ENCODE measurements at regions not wholly inside any gene's neighbourhood (a gene's known extent, or its start where the extent isn't known, plus 50 kb on each side); places are given as distances from the start of the nearest gene placed in this dataset.

DNA sequence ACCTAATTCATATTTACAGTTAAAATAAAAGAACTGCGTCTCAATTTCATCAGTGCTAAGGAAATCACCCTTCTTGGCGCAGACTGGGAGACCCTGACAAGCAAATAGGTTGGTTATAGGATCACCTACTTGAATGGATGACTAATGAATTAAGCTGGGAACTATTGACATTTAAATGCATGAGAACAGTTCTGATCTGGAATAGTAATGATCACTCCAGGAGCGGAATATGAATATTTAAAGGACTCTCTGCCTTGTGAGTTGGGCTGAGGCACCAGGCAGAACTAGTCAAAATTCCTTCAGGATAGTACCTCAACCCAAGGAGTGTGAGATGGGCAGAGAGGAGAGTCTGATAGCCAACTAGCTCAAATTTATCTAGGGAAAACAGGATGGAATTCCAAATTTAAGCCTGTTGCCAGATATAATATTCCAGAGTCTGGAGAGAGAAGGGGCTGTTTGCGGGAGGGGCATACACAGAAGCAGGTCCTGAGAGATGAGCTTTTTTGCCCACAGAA, 364.4 kb downstream of the CSNK1G3 start:
- Histone ChIP-seq H3K4me1 (ENCODE audit: insufficient read depth) (no peaks in the 10 kb centered on the region), H3K9ac (no peak overlapping the region), H3K4me3 (no peak overlapping the region), H3K36me3 (ENCODE audit: low read depth) (no peaks in the 10 kb centered on the region), H3K9me3 (ENCODE audit: low read depth) (no peaks in the 10 kb centered on the region), H3K27me3 (replicated peaks; ENCODE audit: insufficient read depth) (0 out of 2 replicates have a peak, but pooled peaks cover 3% of the 10 kb centered on the region), H4K20me1 (ENCODE audit: insufficient read depth) (no peaks in the 10 kb centered on the region), H3F3A (ENCODE audit: insufficient read depth) (no peaks in the 10 kb centered on the region), H2AFZ (no peak overlapping the region), H3K27ac (no peak overlapping the region), H3K79me2 (ENCODE audit: insufficient read depth) (no peaks in the 10 kb centered on the region), H3K4me2 (ENCODE audit: unreplicated experiment) (no peak overlapping the region), H3K9me2 (ENCODE audit: insufficient read depth) (no peaks in the 10 kb centered on the region)
- in situ Hi-C loops (cut with MboI): no loop called here
- WGBS, 2 experiments (ENCODE audit: low coverage in 1 of 2, low lambda C conversion rate in 2 of 2, missing lambda C conversion rate in 2 of 2): 96 to 97% methylated on average over 4 of the region's 4 CpGs
- no peak for DNase-seq
- TF ChIP-seq EZH2 (IDR thresholded peaks at IDR 0.05; ENCODE audit: insufficient read depth, poor library complexity, severe bottlenecking) (no peak), EZH2phosphoT487 (IDR thresholded peaks at IDR 0.05; ENCODE audit: insufficient read depth, low read depth) (no peak)

DNA sequence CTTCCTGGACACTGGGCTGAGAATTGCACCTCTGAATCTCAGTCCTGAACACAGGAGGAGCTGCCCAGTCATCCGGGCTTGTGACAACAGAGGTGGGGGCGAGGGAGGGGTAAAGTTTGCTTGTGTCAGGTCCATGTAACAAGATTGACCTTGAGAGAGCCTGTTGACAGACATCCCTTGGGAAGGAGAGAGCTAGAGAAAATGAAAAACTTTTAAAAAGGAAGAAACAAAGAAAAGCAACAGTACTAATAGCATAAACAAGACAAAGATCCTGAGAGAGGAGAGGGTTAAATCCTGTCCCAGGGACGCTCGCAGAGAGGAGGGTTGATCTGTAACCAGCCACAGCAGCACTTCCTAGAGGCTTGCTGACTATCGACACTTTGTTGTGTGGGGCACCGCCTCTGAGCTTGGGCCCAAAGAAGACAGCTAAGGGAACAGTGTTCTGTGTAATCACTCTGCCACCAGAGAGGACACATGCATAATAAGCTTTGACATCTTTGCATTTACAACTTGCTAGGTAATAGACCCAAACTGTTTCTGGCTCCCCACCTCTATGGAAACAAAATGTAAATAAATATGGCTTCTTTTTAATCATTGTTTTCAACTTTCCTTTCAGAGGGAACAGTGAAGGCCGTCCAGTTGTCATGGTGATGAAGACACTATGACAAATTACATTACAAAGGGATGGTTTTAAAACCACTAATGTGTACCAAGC, 363.7 kb downstream of the CSNK1G3 start:
- H3K4me3 ChIP-seq: no peak overlapping the region
- no peak for TF ChIP-seq EZH2 (IDR thresholded peaks at IDR 0.05; ENCODE audit: insufficient read depth, poor library complexity, severe bottlenecking)
- TF ChIP-seq EZH2phosphoT487 (IDR thresholded peaks at IDR 0.05; ENCODE audit: insufficient read depth, low read depth): no peak

DNA sequence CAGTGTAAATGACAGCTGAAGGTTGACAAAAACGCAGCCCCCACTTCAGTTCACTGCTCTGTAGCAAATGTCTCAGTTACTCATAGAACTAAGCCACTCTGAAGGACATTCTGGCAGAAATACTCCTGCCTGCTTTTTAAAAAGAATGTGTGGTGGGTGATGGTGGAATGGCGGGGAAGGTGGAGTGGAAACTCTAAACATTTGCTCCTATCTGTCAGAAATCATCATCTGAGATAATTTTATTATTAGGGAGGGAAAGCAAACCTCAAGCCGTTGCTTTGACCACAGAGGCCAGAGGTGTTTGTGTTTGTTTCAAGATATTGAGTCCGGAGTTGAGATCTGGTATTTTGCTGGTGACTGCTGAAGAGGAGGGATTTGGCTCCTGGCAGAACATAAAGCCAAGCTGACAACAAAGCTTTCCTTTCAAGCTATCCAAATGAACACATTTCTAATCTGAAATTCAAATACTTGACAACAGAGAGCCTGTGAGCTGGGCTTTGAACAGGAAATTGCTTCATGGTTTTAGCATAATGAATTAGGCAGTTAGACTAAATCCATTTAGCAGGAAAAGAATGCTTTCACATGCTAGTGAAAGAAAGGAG, 362.7 kb downstream of the CSNK1G3 start:
- WGBS, 2 experiments (ENCODE audit: low coverage in 1 of 2, low lambda C conversion rate in 2 of 2, missing lambda C conversion rate in 2 of 2): 44 to 49% methylated on average over 4 of the region's 4 CpGs
- Histone ChIP-seq H3K79me2 (ENCODE audit: insufficient read depth) (no peaks in the 10 kb centered on the region), H3K9ac (no peak overlapping the region), H2AFZ (no peak overlapping the region), H3F3A (ENCODE audit: insufficient read depth) (no peaks in the 10 kb centered on the region), H3K27me3 (replicated peaks; ENCODE audit: insufficient read depth) (0 out of 2 replicates have a peak, but pooled peaks cover 3% of the 10 kb centered on the region), H3K36me3 (ENCODE audit: low read depth) (no peaks in the 10 kb centered on the region), H4K20me1 (ENCODE audit: insufficient read depth) (no peaks in the 10 kb centered on the region), H3K4me1 (ENCODE audit: insufficient read depth) (no peaks in the 10 kb centered on the region), H3K9me3 (ENCODE audit: low read depth) (no peaks in the 10 kb centered on the region), H3K4me3 (no peak overlapping the region), H3K27ac (no peak overlapping the region), H3K4me2 (ENCODE audit: unreplicated experiment) (no peak overlapping the region), H3K9me2 (ENCODE audit: insufficient read depth) (no peaks in the 10 kb centered on the region)
- in situ Hi-C loops (cut with MboI): no loop called here
- peak; percentile 6 for DNase-seq
- TF ChIP-seq EZH2phosphoT487 (IDR thresholded peaks at IDR 0.05; ENCODE audit: insufficient read depth, low read depth) (no peak), EZH2 (IDR thresholded peaks at IDR 0.05; ENCODE audit: insufficient read depth, poor library complexity, severe bottlenecking) (no peak)

More for the DNA sequence above, 363.7 kb downstream of the CSNK1G3 start:
- H2AFZ ChIP-seq: no peak overlapping the region
- WGBS, 2 experiments (ENCODE audit: low coverage in 1 of 2, low lambda C conversion rate in 2 of 2, missing lambda C conversion rate in 2 of 2): 42 to 46% methylated on average over 7 of the region's 7 CpGs
- DNase-seq: no peak
- 0 out of 2 replicates have a peak, but pooled peaks cover 3% of the 10 kb centered on the region for H3K27me3 ChIP-seq (replicated peaks; ENCODE audit: insufficient read depth)
- no peaks in the 10 kb centered on the region for H3K79me2 ChIP-seq (ENCODE audit: insufficient read depth)
- no peak overlapping the region for H3K27ac ChIP-seq
- no peaks in the 10 kb centered on the region for H3K9me3 ChIP-seq (ENCODE audit: low read depth)
- no peaks in the 10 kb centered on the region for H3F3A ChIP-seq (ENCODE audit: insufficient read depth)
- H3K4me2 ChIP-seq (ENCODE audit: unreplicated experiment): no peak overlapping the region
- H3K9ac ChIP-seq: no peak overlapping the region
- in situ Hi-C loops (cut with MboI): no loop called here
- no peaks in the 10 kb centered on the region for H3K9me2 ChIP-seq (ENCODE audit: insufficient read depth)
- H3K4me1 ChIP-seq (ENCODE audit: insufficient read depth): no peaks in the 10 kb centered on the region
- H4K20me1 ChIP-seq (ENCODE audit: insufficient read depth): no peaks in the 10 kb centered on the region
- H3K36me3 ChIP-seq (ENCODE audit: low read depth): no peaks in the 10 kb centered on the region

DNA sequence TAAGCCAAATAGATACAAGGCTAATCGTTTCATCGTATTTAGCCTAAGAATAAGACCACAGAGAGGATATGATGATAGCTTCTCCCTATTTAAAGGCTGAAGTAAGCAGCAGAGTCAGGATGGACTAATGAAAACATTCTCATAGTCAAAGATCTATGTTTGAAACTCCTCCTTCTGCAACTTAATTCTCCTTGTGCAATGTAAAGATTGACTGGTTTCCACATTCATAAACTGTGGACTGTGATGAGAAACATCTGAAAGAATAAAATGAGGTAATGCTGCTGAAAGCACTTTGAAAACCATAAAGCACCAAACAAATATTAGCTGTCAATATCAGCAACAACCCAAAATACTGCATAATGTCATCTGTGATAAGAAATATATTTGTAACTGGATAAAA, 361.9 kb downstream of the CSNK1G3 start:
- H3K4me2 ChIP-seq (ENCODE audit: unreplicated experiment): no peak overlapping the region
- in situ Hi-C loops (cut with MboI): no loop called here
- no peaks in the 10 kb centered on the region for H3K9me2 ChIP-seq (ENCODE audit: insufficient read depth)
- no peaks in the 10 kb centered on the region for H3K4me1 ChIP-seq (ENCODE audit: insufficient read depth)
- H3K9me3 ChIP-seq (ENCODE audit: low read depth): no peaks in the 10 kb centered on the region
- no peak overlapping the region for H2AFZ ChIP-seq
- no peak for TF ChIP-seq EZH2 (IDR thresholded peaks at IDR 0.05; ENCODE audit: insufficient read depth, poor library complexity, severe bottlenecking)
- no peak for TF ChIP-seq EZH2phosphoT487 (IDR thresholded peaks at IDR 0.05; ENCODE audit: insufficient read depth, low read depth)
- H3K27me3 ChIP-seq (replicated peaks; ENCODE audit: insufficient read depth): 0 out of 2 replicates have a peak, but pooled peaks cover 3% of the 10 kb centered on the region
- no peaks in the 10 kb centered on the region for H3K36me3 ChIP-seq (ENCODE audit: low read depth)
- WGBS, 2 experiments (ENCODE audit: low coverage in 1 of 2, low lambda C conversion rate in 2 of 2, missing lambda C conversion rate in 2 of 2): 32 to 43% methylated on average over 2 of the region's 2 CpGs
- H3K4me3 ChIP-seq: no peak overlapping the region
- H3K27ac ChIP-seq: no peak overlapping the region
- no peaks in the 10 kb centered on the region for H3F3A ChIP-seq (ENCODE audit: insufficient read depth)
- no peaks in the 10 kb centered on the region for H3K79me2 ChIP-seq (ENCODE audit: insufficient read depth)
- H4K20me1 ChIP-seq (ENCODE audit: insufficient read depth): no peaks in the 10 kb centered on the region
- DNase-seq: no peak
- H3K9ac ChIP-seq: no peak overlapping the region
